CD4-positive, alpha-beta T cell treated with Interleukin-2 at 100 ng/mL for 4 hours (primary cell): ENCODE measurements at regions not wholly inside any gene's neighbourhood (a gene's known extent, or its start where the extent isn't known, plus 50 kb on each side); places are given as distances from the start of the nearest gene placed in this dataset.

Experiments used
- DNase-seq: peaks from one replicate; pipeline ENCODE4 v3.0.0-alpha.2; 2020; ENCODE audit warnings: low spot score

DNA sequence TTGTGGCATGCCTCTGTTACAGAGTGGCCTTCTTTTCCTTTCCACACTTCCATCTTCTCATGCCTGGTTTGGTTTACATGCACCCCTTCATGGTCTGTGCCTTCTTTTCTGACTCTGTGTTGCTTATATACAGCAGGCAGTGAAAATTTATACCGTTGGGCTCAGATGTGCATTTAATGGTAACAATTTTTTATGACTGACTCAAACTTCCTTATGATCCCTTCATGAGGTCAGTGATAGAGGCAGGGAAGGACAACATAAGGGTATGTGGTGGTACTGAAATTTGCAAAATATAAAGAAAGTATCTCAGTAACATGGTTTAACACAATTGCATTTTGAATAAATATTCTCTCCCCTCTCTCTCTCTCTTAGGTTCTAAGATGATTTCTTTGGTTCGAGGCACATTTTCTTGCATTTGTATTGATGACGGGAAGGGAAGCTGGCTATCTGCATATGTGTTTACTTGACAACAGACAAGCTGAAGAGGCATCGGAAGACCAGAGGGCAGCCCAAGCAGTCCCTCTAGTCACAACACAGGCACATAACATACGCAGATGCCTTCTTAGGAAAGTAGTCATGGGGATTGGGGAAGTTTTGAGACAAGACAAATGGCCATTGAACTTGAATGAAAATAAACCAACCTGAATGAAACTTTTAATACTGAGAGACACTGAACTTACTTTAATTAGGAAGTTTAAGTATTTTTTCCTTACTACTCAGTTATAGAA, 163.3 kb upstream of the LEF1 start:
- DNase-seq = no peak

- DNase-seq = no peak
These were observed 159.6 kb upstream of the LEF1 start for GRCh38 chr4:108328383-108328732.

- DNase-seq = no peak
These were observed 159.1 kb upstream of the LEF1 start for GRCh38 chr4:108327642-108328382.

DNA sequence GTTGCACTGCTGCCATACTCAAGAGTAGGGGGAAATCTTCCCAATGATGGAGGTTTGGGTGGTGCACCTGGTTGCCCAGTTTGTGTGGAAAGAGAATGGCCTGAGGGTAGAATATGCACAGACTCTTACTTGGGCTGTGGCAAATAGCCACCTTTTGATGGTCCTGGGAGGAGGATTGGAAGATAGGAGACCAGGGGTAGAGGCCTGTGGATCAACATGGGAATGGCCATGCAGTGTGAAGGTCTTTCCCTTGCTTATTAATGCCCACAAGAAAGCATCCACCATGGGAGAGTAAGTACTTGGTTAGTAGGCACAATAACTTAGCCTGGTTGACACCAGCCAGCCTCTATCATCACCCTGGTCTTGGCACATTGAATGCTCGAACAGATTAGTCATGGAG, 156.8 kb upstream of the LEF1 start:
- DNase-seq = no peak

GRCh38 chr4:108324450-108324849, 155.7 kb upstream of the LEF1 start:
- no peak for DNase-seq

DNA sequence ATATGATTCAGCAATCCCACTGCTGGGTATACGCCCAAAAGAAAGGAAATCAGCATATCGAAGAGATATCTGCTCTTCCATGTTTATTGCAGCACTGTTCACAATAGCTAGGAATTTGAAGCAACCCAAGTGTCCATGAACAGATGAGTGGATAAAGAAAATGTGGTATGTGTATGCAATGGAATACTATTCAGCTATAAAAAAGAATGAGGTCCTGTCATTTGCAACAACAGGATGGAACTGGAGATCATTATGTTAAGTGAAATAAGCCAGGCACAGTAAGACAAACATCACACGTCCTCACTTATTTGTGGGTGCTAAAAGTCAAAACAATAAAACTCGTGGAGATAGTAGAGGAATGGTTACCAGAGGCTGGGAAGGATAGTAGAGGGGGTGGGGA, 153.8 kb upstream of the LEF1 start:
- DNase-seq = no peak

GRCh38 chr4:108320061-108320460, 151.3 kb upstream of the LEF1 start:
- no peak for DNase-seq

GRCh38 chr4:108317377-108317776, 148.6 kb upstream of the LEF1 start:
- no peak for DNase-seq

GRCh38 chr4:108315694-108316093, 147.0 kb upstream of the LEF1 start:
- no peak for DNase-seq

DNA sequence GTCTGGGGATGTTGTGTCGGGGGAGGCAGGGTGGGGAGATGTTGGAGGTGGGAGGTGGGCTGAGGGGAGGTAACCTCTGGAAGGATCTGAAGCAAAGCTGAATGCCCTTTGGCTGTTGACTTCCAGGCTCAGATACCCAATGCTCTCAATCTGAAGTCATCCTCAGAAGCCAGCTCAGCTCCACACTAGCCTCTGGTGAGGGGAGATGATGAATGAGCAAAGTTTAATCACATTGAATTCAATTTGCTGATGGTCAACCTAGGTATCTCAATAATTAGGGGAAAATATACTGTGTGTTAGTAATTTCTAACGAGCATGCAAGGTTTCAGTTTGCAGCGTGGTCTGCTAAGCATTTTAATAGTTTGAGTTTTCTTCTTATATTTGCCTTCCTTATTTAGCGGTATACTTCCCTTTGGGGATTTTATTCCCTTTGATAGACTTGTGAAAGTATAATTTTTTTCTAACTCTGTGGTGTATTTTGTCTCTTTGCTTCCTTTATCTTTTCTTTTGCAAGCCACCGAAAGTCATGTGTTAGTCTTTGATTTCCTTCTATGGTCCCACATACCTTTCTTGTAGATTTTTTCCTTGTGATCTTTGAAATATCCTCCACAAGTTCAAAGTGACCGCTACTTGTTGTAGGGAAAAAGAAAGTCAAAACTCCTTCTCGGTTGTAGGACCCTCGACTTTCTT, 146.3 kb upstream of the LEF1 start:
- DNase-seq = no peak

DNA sequence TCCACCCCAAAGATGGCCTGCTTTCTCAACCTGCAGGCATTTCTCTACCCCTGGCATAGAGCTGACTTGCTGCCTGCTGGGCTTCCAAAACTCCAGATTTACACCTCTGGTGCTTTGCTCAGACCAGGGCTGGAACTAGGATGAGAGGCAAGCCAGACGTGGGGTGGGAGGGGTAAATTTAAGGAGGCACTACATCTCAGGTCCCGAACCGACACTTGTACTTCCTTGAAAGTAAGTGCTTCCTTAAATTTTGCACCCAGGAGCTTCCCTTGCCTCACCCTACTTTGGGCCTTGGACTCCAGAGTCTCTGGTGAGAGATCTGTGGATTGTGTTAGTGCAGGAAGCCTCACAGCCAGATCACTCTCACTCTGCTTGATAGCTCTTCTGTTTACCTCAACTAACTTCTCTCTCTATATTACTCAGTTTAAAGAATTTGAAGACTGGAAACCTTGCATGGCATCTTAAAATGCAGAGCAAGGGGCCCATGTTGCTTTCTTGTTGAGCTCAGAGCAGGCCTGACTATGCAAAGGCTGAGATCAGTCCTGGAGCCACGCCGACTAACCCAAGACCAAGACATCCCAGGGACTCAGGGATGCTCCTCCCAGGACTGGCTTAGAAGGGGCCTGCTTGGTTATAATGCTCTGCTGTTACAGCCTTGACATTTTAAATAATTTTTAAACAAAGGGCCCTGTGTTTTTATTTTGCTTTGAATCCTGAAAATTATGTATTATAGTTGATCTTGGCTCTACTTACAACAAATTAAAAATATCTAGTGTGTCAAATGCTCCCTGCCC, 145.0 kb upstream of the LEF1 start:
- no peak for DNase-seq

DNA sequence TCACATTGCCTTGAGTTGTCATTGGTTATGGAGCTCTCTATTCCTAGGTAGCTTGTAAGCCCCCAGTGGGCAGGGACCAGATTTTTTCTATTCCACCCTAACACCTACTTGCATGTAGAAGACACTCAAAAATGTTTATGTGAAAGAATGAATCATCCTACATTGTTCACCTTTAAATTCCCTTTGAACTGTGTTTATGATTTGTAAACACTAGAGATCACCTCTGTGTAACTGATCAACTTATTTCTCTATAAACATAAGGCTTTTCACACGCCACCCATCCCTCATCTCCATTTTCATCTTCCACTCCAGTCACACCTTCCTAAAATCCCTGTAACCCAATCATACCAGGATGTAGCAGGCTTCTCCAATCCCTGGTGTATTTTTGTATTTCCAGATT, 142.6 kb upstream of the LEF1 start:
- DNase-seq = no peak

- DNase-seq = no peak
These were observed 134.9 kb upstream of the LEF1 start for GRCh38 chr4:108303488-108304177.

DNA sequence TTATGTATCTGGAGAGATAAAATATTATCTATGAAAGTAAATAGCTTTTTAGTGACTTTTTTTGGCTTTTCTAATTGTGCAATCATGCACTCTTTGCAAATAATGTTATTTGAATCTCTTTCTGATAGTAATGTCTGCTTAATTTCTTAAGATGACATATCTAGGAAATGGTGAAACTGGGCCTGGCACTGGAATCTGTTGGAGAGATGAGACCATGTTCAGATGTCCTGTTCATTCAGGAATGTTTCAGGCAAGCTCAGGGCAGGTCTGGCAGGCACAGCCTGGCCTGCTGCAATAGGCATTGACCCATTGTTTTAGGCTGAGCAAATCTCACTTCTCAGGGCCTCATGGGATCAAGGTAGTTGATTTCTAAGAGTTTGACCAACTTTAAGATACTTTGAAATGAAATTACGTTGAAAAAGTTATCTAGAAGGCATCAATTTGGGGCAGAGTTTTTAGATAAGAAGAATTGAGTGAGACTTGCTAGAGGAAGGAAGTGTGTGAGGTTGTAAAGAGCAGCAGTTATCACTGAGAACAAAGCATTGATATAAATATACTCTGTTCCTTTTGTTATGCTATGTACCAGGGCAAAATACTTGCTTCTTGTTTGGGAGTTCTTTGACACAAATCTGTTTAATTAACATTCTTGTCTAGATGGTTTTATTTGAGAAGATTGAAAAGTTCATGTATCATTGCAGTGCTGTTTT, 133.0 kb upstream of the LEF1 start:
- DNase-seq = no peak

DNA sequence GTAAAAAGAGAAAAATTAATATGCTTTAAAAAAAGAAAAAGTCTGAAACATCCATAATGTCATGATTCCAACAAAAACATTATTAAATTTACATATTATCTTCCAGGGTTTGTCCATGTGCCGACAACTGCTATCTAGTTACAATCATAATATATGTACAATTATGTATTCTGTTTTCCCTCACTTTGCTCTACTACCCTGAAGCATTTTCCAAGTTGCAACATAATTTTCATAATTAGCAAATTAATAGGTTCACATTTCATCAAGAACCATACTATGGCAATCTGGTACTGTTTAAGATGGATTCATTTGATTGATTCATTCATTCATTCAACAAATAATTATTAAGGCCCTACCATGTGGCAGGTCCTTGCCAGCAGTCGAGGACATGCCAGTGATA, 128.9 kb upstream of the LEF1 start:
- no peak for DNase-seq

DNA sequence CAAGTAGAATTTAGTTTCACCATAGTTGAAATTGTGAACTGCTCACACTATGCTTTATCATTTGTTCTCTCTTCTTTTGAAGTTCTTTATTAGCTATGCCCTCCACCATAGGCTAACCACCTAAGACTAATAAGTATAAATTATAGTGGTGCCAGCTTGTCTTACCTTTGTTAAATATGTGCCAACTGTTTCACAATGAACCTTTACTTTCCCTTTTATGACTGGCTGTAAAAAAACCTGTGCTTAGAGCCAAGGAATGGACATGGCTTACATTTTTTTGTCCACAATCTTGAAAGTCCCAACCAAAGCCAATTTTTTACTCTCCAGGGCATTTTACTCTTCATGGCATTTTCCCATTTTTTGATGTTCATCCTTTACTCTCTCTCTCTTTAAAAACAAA, 123.5 kb upstream of the LEF1 start:
- DNase-seq = no peak

DNA sequence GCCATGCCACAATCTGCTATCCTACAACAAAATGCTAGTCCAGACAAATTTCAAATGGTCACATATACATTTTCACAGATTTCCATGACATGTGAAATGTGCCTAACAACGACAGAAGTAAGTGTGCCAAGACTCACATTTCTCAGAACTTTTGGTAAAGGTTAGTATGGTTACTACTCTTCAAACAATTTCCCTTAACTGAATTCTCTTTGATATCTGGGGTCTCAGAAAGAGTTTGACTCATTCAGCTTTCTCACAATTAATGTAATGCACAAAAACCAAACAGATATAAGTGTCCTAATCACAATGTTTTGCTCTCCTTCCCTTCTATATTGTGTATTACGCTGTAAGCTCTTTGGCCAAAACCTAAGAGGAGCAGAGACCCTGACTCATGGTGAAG, 122.4 kb upstream of the LEF1 start:
- DNase-seq = no peak

- no peak for DNase-seq
These were observed 119.2 kb upstream of the LEF1 start for GRCh38 chr4:108287834-108288413.

DNA sequence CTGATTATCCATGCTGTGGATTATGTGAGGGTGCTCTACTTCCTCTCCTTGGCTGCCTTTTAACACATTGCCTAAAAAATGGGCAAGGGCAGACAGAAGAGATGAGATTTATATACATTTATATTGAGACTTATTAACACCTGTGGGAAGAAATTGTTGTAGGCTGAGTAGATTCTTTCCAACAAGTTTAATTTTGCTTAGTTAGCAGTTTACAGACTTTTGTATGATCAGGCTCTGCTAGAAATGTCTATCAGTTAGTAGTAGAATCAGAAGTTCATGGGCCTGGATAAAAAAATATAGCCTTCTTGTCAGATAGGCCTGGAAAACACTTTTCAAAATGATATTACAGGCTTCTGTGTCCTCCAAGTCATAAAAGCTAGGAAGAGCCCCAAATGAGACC, 111.3 kb upstream of the LEF1 start:
- no peak for DNase-seq

GRCh38 chr4:108276690-108277089, 108.0 kb upstream of the LEF1 start:
- no peak for DNase-seq

DNA sequence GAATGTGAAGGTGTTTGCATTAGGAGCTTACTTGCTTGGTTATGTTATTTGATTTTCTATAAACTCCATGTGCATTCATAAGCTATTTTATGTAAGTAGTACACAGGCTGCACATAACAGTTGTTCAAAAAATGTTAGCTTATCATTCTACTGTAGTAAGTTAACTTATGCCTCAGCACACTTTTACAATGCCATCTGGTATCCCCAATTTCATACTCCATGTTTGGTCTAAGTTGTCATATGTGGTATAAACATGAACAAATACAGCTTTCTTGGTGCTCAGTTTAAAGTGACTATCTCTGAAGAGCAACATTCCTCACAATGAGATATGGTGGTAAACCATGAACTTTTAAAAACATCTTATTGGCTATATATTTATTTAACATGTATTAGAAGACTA, 104.3 kb upstream of the LEF1 start:
- no peak for DNase-seq
